Mesothelial cell of epicardium (in vitro differentiated cells): ENCODE measurements at regions not wholly inside any gene's neighbourhood (a gene's known extent, or its start where the extent isn't known, plus 50 kb on each side); places are given as distances from the start of the nearest gene placed in this dataset.

Experiments used
- DNase-seq, 2 experiments: peaks; one replicate each; pipeline ENCODE4 v3.0.0; 2021; ENCODE audit warnings: low spot score in 2 of 2; ENCODE audit not compliant: unreplicated experiment in 2 of 2
- H3K27ac Mint-ChIP-seq: 2 replicates; pipeline ENCODE4 v1.8.0; 2021; ENCODE audit warnings: mixed read lengths
- H3K27me3 Mint-ChIP-seq: 2 replicates; pipeline ENCODE4 v1.8.0; 2021; ENCODE audit warnings: low read depth, mixed read lengths
- H3K36me3 Mint-ChIP-seq: 2 replicates; pipeline ENCODE4 v1.8.0; 2021; ENCODE audit warnings: mixed read lengths
- H3K4me1 Mint-ChIP-seq: 2 replicates; pipeline ENCODE4 v1.8.0; 2021; ENCODE audit warnings: mixed read lengths
- H3K4me3 Mint-ChIP-seq: 2 replicates; pipeline ENCODE4 v1.8.0; 2021; ENCODE audit warnings: mild to moderate bottlenecking, moderate library complexity, mixed read lengths
- H3K9me3 Mint-ChIP-seq: 2 replicates; pipeline ENCODE4 v1.8.0; 2021; ENCODE audit warnings: mixed read lengths
- CTCF ChIP-seq: fragments of 200-600 bp; sonication (generic); IDR thresholded peaks from one replicate; pipeline ENCODE4 v1.5.0; 2021; ENCODE audit warnings: antibody characterized with exemption; ENCODE audit not compliant: unreplicated experiment

DNA sequence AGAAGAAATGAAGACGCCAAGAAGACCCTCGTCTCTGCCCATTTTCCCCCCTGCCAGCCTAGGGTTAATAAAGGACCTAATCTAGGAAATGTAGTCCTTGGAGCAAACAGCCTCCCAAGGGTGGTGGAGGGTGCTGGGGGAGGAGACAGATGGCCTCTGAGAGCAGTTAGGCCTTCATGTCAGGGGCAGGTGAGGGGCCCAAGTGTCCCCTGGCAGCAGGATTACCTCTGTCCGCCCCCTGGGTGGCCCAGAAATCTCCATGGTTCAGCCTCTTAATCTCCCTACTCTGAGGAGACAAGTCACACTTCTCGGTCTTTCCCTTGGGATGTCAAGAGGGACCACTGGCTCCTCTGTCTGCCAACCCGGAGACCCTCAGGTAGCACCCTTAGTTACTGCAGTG is 365.4 kb upstream of the TNRC6C start:
- Mint-ChIP-seq H3K27me3 (peaks cover 44% of the 10 kb centered on the region), H3K9me3 (peaks cover 4% of the 10 kb centered on the region), H3K4me1 (peaks cover 5% of the 10 kb centered on the region), H3K36me3 (no peaks in the 10 kb centered on the region), H3K4me3 (no peak overlapping the region), H3K27ac (no peak overlapping the region)
- no peak for DNase-seq
- TF ChIP-seq CTCF = no peak

- Mint-ChIP-seq H3K9me3 (peaks cover 4% of the 10 kb centered on the region), H3K4me1 (peaks cover 5% of the 10 kb centered on the region), H3K4me3 (no peak overlapping the region), H3K27me3 (peaks cover 45% of the 10 kb centered on the region), H3K27ac (no peak overlapping the region), H3K36me3 (no peaks in the 10 kb centered on the region)
- DNase-seq = no peak
- TF ChIP-seq CTCF = no peak
These were observed 363.9 kb upstream of the TNRC6C start for GRCh38 chr17:77594416-77595209.

DNA sequence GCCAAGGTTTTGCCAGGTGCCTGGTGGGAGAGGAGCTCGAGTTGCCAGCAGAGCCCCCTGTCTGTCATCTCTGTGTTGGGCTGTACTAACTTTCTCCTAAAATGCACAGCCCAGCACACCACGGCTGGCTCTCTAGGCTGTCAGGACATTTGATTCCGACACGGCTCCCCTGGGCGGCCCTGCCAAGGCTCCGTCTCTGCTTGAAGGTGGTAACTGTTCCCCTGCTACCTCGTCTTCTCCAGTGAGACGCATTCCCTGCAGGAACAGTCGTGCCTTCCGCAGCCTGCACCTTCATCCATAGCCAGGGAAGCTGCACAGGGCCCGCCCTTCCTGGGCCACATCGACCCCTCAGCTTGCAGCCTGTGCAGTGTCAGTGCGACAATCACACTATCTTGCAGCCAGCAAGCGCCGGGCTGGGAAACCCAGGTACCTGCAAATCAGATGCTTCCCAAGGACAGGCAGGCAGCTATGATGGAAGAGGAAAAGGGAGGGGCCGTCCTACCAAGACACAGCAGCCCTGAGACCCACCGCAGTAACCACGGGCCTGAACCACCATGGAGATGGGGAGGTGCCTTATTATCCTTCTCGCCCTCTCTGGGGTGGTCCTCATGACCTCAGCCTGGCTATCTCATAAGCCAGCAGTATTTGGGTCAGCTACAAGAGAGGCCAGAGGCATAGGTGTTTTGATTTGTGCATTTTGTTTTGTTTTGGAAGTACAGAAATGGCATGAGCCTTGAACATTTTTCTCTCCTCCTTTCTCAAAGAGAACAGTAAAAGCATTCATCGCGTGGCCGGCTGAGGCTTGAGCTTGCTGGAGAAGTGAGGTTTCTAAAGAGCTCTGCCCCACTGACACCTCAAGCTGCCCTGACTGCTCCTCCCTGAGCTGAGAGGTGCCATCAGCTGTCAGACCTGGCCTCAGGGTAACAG is 361.7 kb upstream of the TNRC6C start:
- no peak overlapping the region for H3K27ac Mint-ChIP-seq
- peaks cover 31% of the 10 kb centered on the region for H3K27me3 Mint-ChIP-seq
- H3K4me1 Mint-ChIP-seq = peaks cover 2% of the 10 kb centered on the region
- H3K36me3 Mint-ChIP-seq = no peaks in the 10 kb centered on the region
- DNase-seq = no peak
- no peaks in the 10 kb centered on the region for H3K9me3 Mint-ChIP-seq
- no peak overlapping the region for H3K4me3 Mint-ChIP-seq
- TF ChIP-seq CTCF = no peak

DNA sequence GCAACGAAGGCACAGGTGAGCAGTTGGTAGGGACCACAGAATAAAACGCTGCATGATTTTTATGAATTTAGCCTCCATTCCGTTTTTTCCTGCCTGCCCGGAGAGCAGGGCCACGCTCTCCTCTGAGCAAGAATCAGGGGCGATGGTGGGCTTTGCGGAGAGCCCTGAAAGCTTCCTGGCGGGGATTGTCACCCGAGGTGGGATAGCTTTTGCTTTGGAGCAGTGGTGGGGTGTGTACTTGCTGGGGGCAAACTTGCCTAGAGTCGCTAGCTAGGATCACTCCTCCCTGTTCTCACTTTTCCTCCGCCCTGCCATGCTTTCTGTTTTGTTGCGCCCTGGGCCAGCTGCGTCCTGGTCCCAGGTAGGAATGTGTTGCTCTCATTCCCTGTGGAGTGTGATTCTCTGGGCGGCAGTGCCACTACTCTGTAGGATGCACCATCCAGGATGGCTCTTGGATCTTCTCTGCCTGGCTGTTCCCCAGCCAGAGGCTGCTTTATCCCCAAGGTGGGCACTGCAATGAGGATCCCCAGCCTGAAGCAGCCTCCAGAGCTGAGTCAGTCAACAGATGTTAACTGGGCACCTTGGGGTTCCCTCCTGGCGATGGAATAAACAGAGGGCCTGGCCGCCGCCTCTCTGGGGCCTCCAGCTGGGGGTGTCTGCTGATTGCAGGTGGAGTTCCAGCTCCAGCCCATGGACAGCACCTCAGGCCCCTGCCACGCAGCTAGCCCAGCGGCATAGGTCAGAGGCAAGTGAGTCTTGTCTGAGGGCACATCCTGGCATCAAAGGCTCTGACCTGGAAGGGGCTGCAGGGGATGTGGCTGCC is 360.9 kb upstream of the TNRC6C start:
- Mint-ChIP-seq H3K4me3 (no peak overlapping the region), H3K27me3 (peaks cover 29% of the 10 kb centered on the region), H3K36me3 (no peaks in the 10 kb centered on the region), H3K27ac (no peak overlapping the region), H3K9me3 (no peaks in the 10 kb centered on the region), H3K4me1 (peaks cover 10% of the 10 kb centered on the region)
- TF ChIP-seq CTCF = no peak
- DNase-seq = no peak

- Mint-ChIP-seq H3K4me3 (no peak overlapping the region), H3K27ac (no peak overlapping the region), H3K9me3 (no peaks in the 10 kb centered on the region), H3K27me3 (peaks cover 29% of the 10 kb centered on the region), H3K36me3 (no peaks in the 10 kb centered on the region), H3K4me1 (peaks cover 14% of the 10 kb centered on the region)
- DNase-seq = no peak
- no peak for TF ChIP-seq CTCF
These were observed 360.3 kb upstream of the TNRC6C start for GRCh38 chr17:77598241-77598620.
